ENCODE measurements at regions not wholly inside any gene's neighbourhood (a gene's known extent, or its start where the extent isn't known, plus 50 kb on each side); places are given as distances from the start of the nearest gene placed in this dataset.

GRCh38 chr18:49666045-49666775 is 104.4 kb downstream of the LIPG start:
- TF ChIP-seq SP1 (IDR thresholded peaks at IDR 0.05) (no peak), CTCF (IDR thresholded peaks at IDR 0.05; ENCODE audit: low read depth, low read length, missing input control) (no peak), TAF1 (conservative IDR thresholded peaks at IDR 0.05) (no peak), EGR1 (IDR thresholded peaks at IDR 0.05; ENCODE audit: low read depth in 2 of 2) (no peak), YY1 (IDR thresholded peaks at IDR 0.05) (no peak), NR2F2 (IDR thresholded peaks at IDR 0.05) (no peak), JUND (IDR thresholded peaks at IDR 0.05) (no peak)
- TF ChIP-seq, protein P1, sequence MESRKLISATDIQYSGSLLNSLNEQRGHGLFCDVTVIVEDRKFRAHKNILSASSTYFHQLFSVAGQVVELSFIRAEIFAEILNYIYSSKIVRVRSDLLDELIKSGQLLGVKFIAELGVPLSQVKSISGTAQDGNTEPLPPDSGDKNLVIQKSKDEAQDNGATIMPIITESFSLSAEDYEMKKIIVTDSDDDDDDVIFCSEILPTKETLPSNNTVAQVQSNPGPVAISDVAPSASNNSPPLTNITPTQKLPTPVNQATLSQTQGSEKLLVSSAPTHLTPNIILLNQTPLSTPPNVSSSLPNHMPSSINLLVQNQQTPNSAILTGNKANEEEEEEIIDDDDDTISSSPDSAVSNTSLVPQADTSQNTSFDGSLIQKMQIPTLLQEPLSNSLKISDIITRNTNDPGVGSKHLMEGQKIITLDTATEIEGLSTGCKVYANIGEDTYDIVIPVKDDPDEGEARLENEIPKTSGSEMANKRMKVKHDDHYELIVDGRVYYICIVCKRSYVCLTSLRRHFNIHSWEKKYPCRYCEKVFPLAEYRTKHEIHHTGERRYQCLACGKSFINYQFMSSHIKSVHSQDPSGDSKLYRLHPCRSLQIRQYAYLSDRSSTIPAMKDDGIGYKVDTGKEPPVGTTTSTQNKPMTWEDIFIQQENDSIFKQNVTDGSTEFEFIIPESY (IDR thresholded peaks at IDR 0.05), result no peak
- TF ChIP-seq, protein P2, sequence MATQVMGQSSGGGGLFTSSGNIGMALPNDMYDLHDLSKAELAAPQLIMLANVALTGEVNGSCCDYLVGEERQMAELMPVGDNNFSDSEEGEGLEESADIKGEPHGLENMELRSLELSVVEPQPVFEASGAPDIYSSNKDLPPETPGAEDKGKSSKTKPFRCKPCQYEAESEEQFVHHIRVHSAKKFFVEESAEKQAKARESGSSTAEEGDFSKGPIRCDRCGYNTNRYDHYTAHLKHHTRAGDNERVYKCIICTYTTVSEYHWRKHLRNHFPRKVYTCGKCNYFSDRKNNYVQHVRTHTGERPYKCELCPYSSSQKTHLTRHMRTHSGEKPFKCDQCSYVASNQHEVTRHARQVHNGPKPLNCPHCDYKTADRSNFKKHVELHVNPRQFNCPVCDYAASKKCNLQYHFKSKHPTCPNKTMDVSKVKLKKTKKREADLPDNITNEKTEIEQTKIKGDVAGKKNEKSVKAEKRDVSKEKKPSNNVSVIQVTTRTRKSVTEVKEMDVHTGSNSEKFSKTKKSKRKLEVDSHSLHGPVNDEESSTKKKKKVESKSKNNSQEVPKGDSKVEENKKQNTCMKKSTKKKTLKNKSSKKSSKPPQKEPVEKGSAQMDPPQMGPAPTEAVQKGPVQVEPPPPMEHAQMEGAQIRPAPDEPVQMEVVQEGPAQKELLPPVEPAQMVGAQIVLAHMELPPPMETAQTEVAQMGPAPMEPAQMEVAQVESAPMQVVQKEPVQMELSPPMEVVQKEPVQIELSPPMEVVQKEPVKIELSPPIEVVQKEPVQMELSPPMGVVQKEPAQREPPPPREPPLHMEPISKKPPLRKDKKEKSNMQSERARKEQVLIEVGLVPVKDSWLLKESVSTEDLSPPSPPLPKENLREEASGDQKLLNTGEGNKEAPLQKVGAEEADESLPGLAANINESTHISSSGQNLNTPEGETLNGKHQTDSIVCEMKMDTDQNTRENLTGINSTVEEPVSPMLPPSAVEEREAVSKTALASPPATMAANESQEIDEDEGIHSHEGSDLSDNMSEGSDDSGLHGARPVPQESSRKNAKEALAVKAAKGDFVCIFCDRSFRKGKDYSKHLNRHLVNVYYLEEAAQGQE (IDR thresholded peaks at IDR 0.05), result no peak
- TF ChIP-seq, protein P3, sequence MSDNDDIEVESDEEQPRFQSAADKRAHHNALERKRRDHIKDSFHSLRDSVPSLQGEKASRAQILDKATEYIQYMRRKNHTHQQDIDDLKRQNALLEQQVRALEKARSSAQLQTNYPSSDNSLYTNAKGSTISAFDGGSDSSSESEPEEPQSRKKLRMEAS (IDR thresholded peaks at IDR 0.05), result no peak
